Keratinocyte (primary cell): ENCODE measurements at regions not wholly inside any gene's neighbourhood (a gene's known extent, or its start where the extent isn't known, plus 50 kb on each side); places are given as distances from the start of the nearest gene placed in this dataset.

ENCODE experiments used
- EZH2 ChIP-seq: IDR thresholded peaks from one replicate; pipeline ENCODE4 v1.6.1; 2012; ENCODE audit warnings: inconsistent platforms, mild to moderate bottlenecking, low read length, moderate library complexity
- TF ChIP-seq, protein P1 (sequence below), 3 experiments: IDR thresholded peaks in 1 of 3; conservative IDR thresholded peaks in 1 of 3; optimal IDR thresholded peaks in 1 of 3; 2 replicates in 2 of 3; 3 replicates in 1 of 3; pipeline versions ENCODE3 to v1.5.1; 2011; ENCODE audit warnings: low read length in 3 of 3, mild to moderate bottlenecking in 3 of 3, moderate library complexity in 2 of 3, control low read depth in 1 of 3, inconsistent platforms in 1 of 3; ENCODE audit not compliant: insufficient read depth in 2 of 3; ENCODE audit errors: extremely low read depth in 1 of 3

DNA sequence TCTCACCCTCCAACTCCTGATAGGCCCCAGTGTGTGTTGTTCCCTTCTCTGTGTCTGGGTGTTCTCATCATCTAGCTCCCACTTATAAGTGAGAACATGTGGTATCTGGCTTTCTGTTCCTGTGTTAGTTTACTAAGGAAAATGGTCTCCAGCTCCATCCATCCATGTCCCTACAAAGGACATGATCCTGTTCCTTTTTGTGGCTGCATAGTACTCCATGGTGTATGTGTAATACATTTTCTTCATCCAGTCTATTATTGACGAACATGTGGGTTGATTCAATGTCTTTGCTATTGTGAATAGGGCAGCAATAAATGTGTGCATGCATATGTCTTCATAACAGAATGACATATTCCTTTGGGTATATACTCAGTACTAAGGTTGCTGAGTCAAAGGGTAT lies 1397.0 kb downstream of the UQCRFS1 start:
- TF ChIP-seq, protein P1, sequence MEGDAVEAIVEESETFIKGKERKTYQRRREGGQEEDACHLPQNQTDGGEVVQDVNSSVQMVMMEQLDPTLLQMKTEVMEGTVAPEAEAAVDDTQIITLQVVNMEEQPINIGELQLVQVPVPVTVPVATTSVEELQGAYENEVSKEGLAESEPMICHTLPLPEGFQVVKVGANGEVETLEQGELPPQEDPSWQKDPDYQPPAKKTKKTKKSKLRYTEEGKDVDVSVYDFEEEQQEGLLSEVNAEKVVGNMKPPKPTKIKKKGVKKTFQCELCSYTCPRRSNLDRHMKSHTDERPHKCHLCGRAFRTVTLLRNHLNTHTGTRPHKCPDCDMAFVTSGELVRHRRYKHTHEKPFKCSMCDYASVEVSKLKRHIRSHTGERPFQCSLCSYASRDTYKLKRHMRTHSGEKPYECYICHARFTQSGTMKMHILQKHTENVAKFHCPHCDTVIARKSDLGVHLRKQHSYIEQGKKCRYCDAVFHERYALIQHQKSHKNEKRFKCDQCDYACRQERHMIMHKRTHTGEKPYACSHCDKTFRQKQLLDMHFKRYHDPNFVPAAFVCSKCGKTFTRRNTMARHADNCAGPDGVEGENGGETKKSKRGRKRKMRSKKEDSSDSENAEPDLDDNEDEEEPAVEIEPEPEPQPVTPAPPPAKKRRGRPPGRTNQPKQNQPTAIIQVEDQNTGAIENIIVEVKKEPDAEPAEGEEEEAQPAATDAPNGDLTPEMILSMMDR (optimal IDR thresholded peaks at IDR 0.05 in 1 of 3, IDR thresholded peaks at IDR 0.05 in 1 of 3, conservative IDR thresholded peaks at IDR 0.05 in 1 of 3; ENCODE audit: extremely low read depth in 1 of 3, insufficient read depth in 2 of 3, low read length in 3 of 3) = no peak
- TF ChIP-seq EZH2 = no peak
